SIG-M5 treated with dmso at 0.1 percent for 504 hours (cell line): ENCODE measurements at regions not wholly inside any gene's neighbourhood (a gene's known extent, or its start where the extent isn't known, plus 50 kb on each side); places are given as distances from the start of the nearest gene placed in this dataset.
"Not testable (repeated sequence)": the region's sequence is repeated elsewhere in the genome, so short reads cannot be mapped to it uniquely, and the experiment has no call there.

Source experiments
- DNase-seq: peaks from one replicate; lab custom pipeline; 2025; ENCODE audit not compliant: unreplicated experiment; lab: John Stamatoyannopoulos, UW

- DNase-seq = not testable (repeated sequence)
Measured at GRCh38 chr22:16660989-16661388, 68.4 kb upstream of the CCT8L2 start.

DNA sequence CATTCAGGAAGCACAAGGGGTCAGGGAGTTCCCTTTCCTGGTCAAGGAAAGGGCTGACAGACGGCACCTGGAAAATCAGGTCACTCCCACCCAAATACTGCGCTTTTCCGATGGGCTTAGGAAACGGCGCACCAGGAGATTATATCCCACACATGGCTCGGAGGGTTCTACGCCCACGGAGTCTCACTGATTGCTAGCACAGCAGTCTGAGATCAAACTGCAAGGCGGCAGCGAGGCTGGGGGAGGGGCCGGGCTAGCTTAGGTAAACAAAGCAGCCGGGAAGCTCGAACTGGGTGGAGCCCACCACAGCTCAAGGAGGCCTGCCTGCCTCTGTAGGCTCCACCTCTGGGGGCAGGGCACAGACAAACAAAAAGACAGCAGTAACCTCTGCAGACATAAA, 68.0 kb upstream of the CCT8L2 start:
- DNase-seq = not testable (repeated sequence)

GRCh38 chr22:16659273-16659834, 66.7 kb upstream of the CCT8L2 start:
- not testable (repeated sequence) for DNase-seq

GRCh38 chr22:16658068-16658467, 65.5 kb upstream of the CCT8L2 start:
- no peak for DNase-seq

DNA sequence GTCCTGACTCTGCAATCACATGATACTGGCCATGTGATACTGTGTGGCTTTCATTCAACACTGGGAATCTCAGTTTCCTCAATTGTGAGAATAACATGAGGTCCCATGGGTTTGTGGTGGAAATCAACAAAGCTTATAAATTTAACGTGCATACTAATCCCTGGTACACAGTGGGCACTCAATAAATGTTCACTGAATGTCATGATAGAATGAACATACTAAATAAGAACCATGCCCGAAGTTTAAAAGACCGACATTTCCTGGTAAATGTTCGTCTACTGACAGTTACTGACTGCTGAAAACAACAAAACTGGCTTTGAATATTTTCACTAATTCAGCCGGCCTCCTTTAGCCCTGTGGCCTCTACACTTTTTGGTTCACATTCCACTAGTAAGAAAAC, 62.3 kb upstream of the CCT8L2 start:
- DNase-seq = no peak

GRCh38 chr22:16654336-16654735, 61.7 kb upstream of the CCT8L2 start:
- not testable (repeated sequence) for DNase-seq

DNA sequence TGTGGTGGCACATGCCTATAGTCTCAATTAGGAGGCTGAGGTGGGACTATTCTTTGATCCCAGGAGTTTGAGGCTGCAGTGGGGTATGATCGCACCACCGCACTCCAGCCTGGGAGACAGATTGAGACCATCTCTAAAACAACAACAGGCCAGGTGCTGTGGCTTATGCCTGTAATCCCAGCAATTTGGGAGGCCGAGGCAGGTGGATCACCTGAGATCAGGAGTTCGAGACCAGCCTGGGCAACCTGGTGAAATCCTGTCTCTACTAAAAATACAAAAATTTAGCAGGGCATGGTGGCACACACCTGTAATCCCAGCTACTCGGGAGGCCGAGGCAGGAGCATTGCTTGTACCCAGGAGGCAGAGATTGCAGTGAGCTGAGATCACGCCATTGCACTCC, 60.6 kb upstream of the CCT8L2 start:
- not testable (repeated sequence) for DNase-seq

DNA sequence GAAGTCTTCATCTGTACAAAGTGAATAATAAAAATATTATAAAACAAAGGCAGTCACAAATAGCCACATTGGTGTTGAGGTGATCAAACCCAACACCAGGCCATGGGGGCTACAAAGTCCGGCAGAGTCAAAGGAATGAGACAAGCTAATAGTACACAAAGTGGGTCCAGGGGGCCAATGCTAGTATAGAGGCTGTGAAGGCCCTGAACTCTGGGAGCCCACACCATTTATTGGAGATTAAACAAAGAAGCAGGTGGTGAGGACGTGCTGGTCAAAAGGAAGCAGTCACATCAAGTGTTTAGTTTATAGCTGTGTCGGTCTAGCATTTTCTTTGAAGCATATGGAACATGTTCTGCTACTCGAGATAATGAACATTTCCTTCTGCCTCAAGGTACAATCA, 58.6 kb upstream of the CCT8L2 start:
- DNase-seq = no peak
